ENCODE measurements at regions not wholly inside any gene's neighbourhood (a gene's known extent, or its start where the extent isn't known, plus 50 kb on each side); places are given as distances from the start of the nearest gene placed in this dataset.

DNA sequence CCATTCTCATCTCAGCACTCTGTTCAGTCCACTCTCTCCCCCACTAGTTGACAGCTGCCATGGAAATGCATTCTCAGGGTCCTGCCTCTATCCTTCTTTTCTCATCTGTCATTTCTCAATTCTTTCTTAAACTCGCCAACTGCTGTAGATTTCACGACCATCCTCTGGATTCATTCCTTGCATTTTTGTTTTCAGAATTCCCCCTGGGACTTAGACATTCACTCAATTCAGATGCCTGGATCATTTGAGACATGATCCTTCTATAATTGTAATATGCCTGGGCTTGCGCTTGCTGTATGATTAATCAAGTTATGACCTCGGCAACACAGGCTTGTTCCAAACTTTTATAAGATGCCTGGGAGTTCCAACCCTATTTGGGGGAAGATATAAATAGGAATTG lies 104.5 kb downstream of the RAB11FIP2 start:
- Histone ChIP-seq H3K4me2 (ENCODE audit: insufficient read depth, low read length) (no peak overlapping the region), H3K36me3 (ENCODE audit: insufficient read depth, low read length) (no peaks in the 10 kb centered on the region), H3K9me3 (ENCODE audit: insufficient read depth, low read length, severe bottlenecking) (no peaks in the 10 kb centered on the region), H3K79me2 (ENCODE audit: insufficient read depth, low read length) (no peaks in the 10 kb centered on the region), H4K20me1 (ENCODE audit: insufficient read depth, low read length) (no peaks in the 10 kb centered on the region), H3K27ac (ENCODE audit: low read length) (no peak overlapping the region), H2AFZ (ENCODE audit: low read depth, low read length) (no peak overlapping the region), H3K4me3 (ENCODE audit: low read depth in 1 of 2, low read length in 2 of 2) (no peak overlapping the region), H3K9ac (ENCODE audit: low read depth, low read length) (no peak overlapping the region), H3K27me3 (ENCODE audit: insufficient read depth, low read length, poor library complexity) (peaks cover 4% of the 10 kb centered on the region), H3K4me1 (ENCODE audit: insufficient read depth, low read length) (peaks cover 5% of the 10 kb centered on the region; the same call in 1 of the 2 replicates)
- no peak for DNase-seq
- TF ChIP-seq, protein P1, sequence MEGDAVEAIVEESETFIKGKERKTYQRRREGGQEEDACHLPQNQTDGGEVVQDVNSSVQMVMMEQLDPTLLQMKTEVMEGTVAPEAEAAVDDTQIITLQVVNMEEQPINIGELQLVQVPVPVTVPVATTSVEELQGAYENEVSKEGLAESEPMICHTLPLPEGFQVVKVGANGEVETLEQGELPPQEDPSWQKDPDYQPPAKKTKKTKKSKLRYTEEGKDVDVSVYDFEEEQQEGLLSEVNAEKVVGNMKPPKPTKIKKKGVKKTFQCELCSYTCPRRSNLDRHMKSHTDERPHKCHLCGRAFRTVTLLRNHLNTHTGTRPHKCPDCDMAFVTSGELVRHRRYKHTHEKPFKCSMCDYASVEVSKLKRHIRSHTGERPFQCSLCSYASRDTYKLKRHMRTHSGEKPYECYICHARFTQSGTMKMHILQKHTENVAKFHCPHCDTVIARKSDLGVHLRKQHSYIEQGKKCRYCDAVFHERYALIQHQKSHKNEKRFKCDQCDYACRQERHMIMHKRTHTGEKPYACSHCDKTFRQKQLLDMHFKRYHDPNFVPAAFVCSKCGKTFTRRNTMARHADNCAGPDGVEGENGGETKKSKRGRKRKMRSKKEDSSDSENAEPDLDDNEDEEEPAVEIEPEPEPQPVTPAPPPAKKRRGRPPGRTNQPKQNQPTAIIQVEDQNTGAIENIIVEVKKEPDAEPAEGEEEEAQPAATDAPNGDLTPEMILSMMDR (IDR thresholded peaks at IDR 0.05; ENCODE audit: borderline replicate concordance, extremely low read depth, low read length, poor library complexity, severe bottlenecking), result no peak
- TF ChIP-seq EZH2 (IDR thresholded peaks at IDR 0.05; ENCODE audit: borderline replicate concordance, low read depth, low read length, severe bottlenecking), result no peak
- no peak for ATAC-seq (ENCODE audit: insufficient read depth, low read depth)

DNA sequence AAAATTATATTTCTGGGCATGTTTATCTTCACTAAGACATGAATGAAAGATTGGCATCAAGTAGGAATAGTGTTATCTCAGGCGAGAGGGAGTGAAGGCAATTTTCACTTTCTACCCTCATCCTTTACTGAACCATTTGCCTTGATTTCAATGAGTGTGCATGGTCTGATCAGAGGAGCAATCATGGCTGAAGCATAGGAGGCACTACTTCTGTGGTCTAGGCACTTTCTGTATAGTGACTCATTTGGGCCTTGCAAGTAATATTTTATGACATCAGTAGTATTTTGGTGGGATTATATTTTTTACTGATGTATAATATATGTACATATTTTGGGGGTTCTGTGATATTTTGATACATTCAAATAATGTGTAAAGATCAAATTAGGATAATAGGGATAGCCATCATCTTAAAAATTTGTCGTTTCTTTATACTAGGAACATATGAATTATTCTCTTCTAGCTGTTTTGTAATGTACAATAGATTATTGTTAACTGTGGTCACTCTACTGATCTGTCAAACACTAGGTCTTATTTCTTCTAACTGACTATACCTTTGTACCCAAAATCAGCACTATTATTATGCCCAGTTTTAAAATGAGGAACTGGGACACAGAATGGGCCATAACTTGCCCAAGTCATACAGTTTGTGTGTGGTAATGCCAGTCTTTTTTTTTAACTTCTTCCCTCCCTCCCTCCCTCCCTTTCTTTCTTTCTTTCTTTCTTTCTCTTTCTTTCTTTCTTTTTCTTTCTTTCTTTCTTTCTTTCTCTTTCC lies 101.9 kb downstream of the RAB11FIP2 start:
- no peak for DNase-seq
- ATAC-seq (ENCODE audit: insufficient read depth, low read depth), result no peak
- Histone ChIP-seq H3K9me3 (ENCODE audit: insufficient read depth, low read length, severe bottlenecking) (no peaks in the 10 kb centered on the region), H4K20me1 (ENCODE audit: insufficient read depth, low read length) (no peaks in the 10 kb centered on the region), H3K27ac (ENCODE audit: low read length) (no peak overlapping the region), H3K4me2 (ENCODE audit: insufficient read depth, low read length) (no peak overlapping the region), H3K36me3 (ENCODE audit: insufficient read depth, low read length) (no peaks in the 10 kb centered on the region), H3K27me3 (ENCODE audit: insufficient read depth, low read length, poor library complexity) (peaks cover 4% of the 10 kb centered on the region), H2AFZ (ENCODE audit: low read depth, low read length) (no peak overlapping the region), H3K9ac (ENCODE audit: low read depth, low read length) (no peak overlapping the region), H3K4me1 (ENCODE audit: insufficient read depth, low read length) (peaks cover 5% of the 10 kb centered on the region; the same call in 1 of the 2 replicates), H3K79me2 (ENCODE audit: insufficient read depth, low read length) (no peaks in the 10 kb centered on the region), H3K4me3 (ENCODE audit: low read depth in 1 of 2, low read length in 2 of 2) (no peak overlapping the region)
- TF ChIP-seq, protein P1 (IDR thresholded peaks at IDR 0.05; ENCODE audit: borderline replicate concordance, extremely low read depth, low read length, poor library complexity, severe bottlenecking), result no peak
- no peak for TF ChIP-seq EZH2 (IDR thresholded peaks at IDR 0.05; ENCODE audit: borderline replicate concordance, low read depth, low read length, severe bottlenecking)

DNA sequence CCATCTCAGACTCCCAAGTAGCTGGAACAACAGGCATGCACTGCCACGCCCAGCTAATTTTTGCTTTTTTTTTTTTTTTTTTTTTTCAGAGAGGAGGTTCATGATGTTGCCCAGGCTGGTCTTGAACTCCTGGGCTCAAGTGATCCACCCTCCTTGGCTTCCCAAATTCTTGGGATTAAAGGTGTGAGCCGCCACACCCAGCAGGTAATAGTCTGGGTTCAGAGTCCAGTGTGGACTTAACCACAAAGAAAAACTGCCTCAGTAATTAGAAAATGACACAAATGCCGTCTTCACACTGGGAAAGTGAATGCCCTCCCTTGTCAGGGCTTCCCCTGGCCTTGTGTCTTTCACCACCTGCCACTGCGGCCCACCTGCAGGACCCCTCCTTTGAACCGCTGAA lies 101.1 kb downstream of the RAB11FIP2 start:
- Histone ChIP-seq H2AFZ (ENCODE audit: low read depth, low read length) (no peak overlapping the region), H4K20me1 (ENCODE audit: insufficient read depth, low read length) (no peaks in the 10 kb centered on the region), H3K4me2 (ENCODE audit: insufficient read depth, low read length) (no peak overlapping the region), H3K4me3 (ENCODE audit: low read depth in 1 of 2, low read length in 2 of 2) (no peak overlapping the region), H3K9ac (ENCODE audit: low read depth, low read length) (no peak overlapping the region), H3K27me3 (ENCODE audit: insufficient read depth, low read length, poor library complexity) (peaks cover 7% of the 10 kb centered on the region), H3K9me3 (ENCODE audit: insufficient read depth, low read length, severe bottlenecking) (no peaks in the 10 kb centered on the region), H3K27ac (ENCODE audit: low read length) (no peak overlapping the region), H3K36me3 (ENCODE audit: insufficient read depth, low read length) (no peaks in the 10 kb centered on the region), H3K79me2 (ENCODE audit: insufficient read depth, low read length) (no peaks in the 10 kb centered on the region), H3K4me1 (ENCODE audit: insufficient read depth, low read length) (peaks cover 5% of the 10 kb centered on the region; the same call in 1 of the 2 replicates)
- no peak for TF ChIP-seq EZH2 (IDR thresholded peaks at IDR 0.05; ENCODE audit: borderline replicate concordance, low read depth, low read length, severe bottlenecking)
- TF ChIP-seq, protein P1 (IDR thresholded peaks at IDR 0.05; ENCODE audit: borderline replicate concordance, extremely low read depth, low read length, poor library complexity, severe bottlenecking), result no peak
- ATAC-seq (ENCODE audit: insufficient read depth, low read depth) (no peak), DNase-seq (no peak)
